ENCODE measurements at regions not wholly inside any gene's neighbourhood (a gene's known extent, or its start where the extent isn't known, plus 50 kb on each side); places are given as distances from the start of the nearest gene placed in this dataset.
A peak's percentile ranks its signal among the peaks of the same experiment; 100 is the strongest.

- no peak overlapping the region for H3K4me3 ChIP-seq
- no peaks in the 10 kb centered on the region for H3K9me3 ChIP-seq
- no peaks in the 10 kb centered on the region for H3K36me3 ChIP-seq
- no peak for DNase-seq
- H3K27me3 ChIP-seq: no peaks in the 10 kb centered on the region
Observed at GRCh38 chr4:123484291-123484926, 87.8 kb downstream of the SPRY1 start.

- Histone ChIP-seq H3K4me3 (no peak overlapping the region), H3K36me3 (no peaks in the 10 kb centered on the region), H3K9me3 (no peaks in the 10 kb centered on the region), H3K27me3 (no peaks in the 10 kb centered on the region)
- no peak for DNase-seq
Observed at GRCh38 chr4:123485601-123486000, 89.0 kb downstream of the SPRY1 start.

- no peaks in the 10 kb centered on the region for H3K9me3 ChIP-seq
- no peak overlapping the region for H3K4me3 ChIP-seq
- H3K36me3 ChIP-seq: no peaks in the 10 kb centered on the region
- no peaks in the 10 kb centered on the region for H3K27me3 ChIP-seq
- DNase-seq: no peak
Observed at GRCh38 chr4:123488916-123489315, 92.3 kb downstream of the SPRY1 start.

DNA sequence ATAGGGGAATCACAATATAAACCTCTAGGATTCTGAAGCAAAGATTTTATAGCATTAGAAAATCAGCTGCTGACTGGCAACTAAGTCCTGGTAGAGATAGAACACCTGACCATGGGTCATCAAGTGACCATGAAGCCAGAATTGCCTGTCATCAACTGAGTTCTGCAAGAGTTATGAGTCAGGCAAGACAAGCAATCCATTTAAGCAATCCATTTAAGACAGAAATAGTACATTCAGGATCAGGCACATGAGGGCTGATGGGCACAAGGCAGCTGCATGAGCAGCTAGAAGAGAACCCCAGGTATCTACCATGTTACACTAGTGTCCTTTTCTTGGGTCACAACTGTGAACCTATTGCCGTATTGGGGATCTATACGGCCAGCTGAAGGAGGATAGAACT, 98.9 kb downstream of the SPRY1 start:
- Histone ChIP-seq H3K4me3 (no peak overlapping the region), H3K27me3 (no peaks in the 10 kb centered on the region), H3K9me3 (0 out of 2 replicates have a peak, but pooled peaks cover 4% of the 10 kb centered on the region), H3K36me3 (no peaks in the 10 kb centered on the region)
- DNase-seq: no peak

DNA sequence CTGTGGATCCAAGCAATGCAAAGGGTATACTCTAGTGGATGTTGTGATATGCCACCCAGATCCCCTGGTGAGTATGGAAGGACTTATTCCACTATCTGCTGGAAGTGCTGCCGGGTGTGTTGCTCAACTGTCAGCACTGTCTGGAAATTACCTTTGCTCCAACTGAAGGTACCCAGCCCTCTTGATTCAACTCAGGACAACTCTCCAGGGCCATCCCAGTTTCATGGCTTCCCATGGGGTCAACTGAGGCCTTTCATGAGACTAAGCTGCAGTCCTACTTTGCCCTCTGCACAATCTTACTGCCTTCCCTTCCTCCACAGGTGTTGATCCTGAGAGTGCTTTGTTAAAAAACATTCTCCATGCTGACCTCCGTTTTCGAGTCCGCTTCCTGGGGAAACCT, 99.8 kb downstream of the SPRY1 start:
- H3K4me3 ChIP-seq: no peak overlapping the region
- H3K27me3 ChIP-seq: no peaks in the 10 kb centered on the region
- H3K36me3 ChIP-seq: no peaks in the 10 kb centered on the region
- 0 out of 2 replicates have a peak, but pooled peaks cover 4% of the 10 kb centered on the region for H3K9me3 ChIP-seq
- DNase-seq: no peak

GRCh38 chr4:123497340-123497739, 100.7 kb downstream of the SPRY1 start:
- no peaks in the 10 kb centered on the region for H3K36me3 ChIP-seq
- no peak overlapping the region for H3K4me3 ChIP-seq
- no peaks in the 10 kb centered on the region for H3K27me3 ChIP-seq
- DNase-seq: no peak
- H3K9me3 ChIP-seq: 0 out of 2 replicates have a peak, but pooled peaks cover 4% of the 10 kb centered on the region

- Histone ChIP-seq H3K36me3 (no peaks in the 10 kb centered on the region), H3K4me3 (no peak overlapping the region), H3K27me3 (no peaks in the 10 kb centered on the region), H3K9me3 (0 out of 2 replicates have a peak, but pooled peaks cover 4% of the 10 kb centered on the region)
- DNase-seq: no peak
Observed at GRCh38 chr4:123501733-123502132, 105.1 kb downstream of the SPRY1 start.

DNA sequence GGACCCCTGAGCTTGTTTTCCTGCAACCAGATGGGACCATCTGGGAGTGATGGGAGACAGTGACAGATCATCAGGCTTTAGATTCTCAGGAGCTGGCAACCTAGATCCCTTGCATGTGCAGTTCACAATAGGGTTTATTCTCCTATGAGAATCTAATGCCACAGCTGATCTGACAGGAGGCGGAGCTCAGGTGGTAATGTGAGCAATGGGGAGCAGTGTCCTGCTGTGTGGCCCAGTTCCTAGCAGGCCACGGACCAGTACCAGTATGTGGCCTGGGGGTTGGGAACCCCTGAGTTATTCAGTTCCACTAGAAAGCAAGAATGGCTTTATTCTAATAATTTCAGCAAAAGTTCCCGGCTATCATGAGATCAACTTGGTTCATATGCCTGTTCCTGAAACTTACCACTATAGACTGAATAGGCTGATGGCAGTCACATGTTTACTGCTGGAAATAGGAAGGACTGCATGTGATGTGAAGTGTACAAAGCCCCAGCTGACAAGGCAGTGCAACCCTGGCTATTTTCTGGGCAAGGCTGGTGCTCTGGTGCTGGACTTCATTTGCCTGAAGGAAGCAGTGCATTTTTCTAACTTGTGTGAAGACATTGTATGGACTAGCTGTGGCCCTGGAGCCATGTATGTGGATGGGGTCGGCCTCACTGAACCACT, 107.2 kb downstream of the SPRY1 start:
- DNase-seq: no peak
- Histone ChIP-seq H3K27me3 (no peaks in the 10 kb centered on the region), H3K4me3 (no peak overlapping the region), H3K36me3 (no peaks in the 10 kb centered on the region), H3K9me3 (0 out of 2 replicates have a peak, but pooled peaks cover 4% of the 10 kb centered on the region)

- no peaks in the 10 kb centered on the region for H3K27me3 ChIP-seq
- no peaks in the 10 kb centered on the region for H3K36me3 ChIP-seq
- H3K4me3 ChIP-seq: peak overlapping the region; percentile 53
- peak; percentile 62 for DNase-seq
- no peaks in the 10 kb centered on the region for H3K9me3 ChIP-seq
Observed at GRCh38 chr4:123505095-123506010, 108.8 kb downstream of the SPRY1 start.

DNA sequence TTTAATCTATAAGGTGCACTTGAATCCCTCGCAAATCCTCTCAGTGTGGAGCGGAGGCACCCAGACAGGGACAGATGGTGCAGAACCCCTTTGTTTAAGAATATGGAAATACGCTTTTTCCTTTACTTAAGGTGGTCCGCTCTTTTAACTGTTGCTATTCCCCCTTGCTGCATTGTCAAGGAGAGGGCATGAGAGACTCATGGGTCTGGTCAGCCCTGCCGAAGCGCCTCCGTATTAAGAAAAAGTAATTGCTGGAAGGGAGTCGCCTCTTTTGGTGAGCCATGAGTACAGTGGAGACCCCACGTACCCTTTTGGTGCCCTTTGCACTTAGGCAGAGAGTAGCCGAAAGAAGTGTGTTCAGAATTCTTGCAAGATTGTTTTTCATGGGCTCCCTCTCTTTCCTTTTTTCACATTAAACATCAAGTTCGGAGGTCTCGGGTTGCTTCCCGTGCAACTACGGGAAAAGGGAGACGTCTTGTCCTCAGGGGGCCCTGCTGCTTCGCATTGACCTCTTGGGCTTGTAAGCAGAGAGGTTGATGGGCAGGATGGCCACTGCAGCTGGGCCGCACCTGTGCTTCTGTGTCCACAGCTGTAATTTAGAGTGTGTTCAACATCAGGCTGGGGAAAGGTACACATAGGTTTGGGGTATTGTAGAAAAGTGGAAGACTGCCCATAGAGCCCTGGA, 109.6 kb downstream of the SPRY1 start:
- Histone ChIP-seq H3K4me3 (peak overlapping the region; percentile 53), H3K27me3 (no peaks in the 10 kb centered on the region), H3K9me3 (no peaks in the 10 kb centered on the region), H3K36me3 (no peaks in the 10 kb centered on the region)
- no peak for DNase-seq

GRCh38 chr4:123507376-123507775, 110.8 kb downstream of the SPRY1 start:
- no peak for DNase-seq
- no peak overlapping the region for H3K4me3 ChIP-seq
- H3K9me3 ChIP-seq: no peaks in the 10 kb centered on the region
- no peaks in the 10 kb centered on the region for H3K27me3 ChIP-seq
- no peaks in the 10 kb centered on the region for H3K36me3 ChIP-seq

DNA sequence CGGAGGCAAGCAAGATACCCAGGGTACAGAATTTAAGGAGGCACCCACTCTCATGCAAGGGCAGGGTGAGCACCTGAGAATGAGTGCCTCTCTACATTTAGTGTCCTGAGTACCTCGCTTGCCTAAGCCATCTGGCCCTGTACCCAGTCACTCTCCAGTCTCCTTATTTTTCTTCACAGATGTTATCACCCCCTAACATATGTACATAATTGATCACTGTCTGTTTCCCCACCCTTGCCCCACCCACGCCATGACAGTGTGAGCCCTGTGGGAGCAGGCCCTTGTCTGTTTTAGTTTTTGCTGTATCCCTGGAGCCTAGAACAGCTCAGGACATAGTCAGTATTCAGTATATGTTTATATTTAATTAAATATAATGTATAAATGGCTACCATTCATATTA, 113.6 kb downstream of the SPRY1 start:
- H3K27me3 ChIP-seq: no peaks in the 10 kb centered on the region
- H3K9me3 ChIP-seq: no peaks in the 10 kb centered on the region; the same call in 1 of the 2 replicates
- H3K4me3 ChIP-seq: no peak overlapping the region
- no peaks in the 10 kb centered on the region for H3K36me3 ChIP-seq
- no peak for DNase-seq

- Histone ChIP-seq H3K36me3 (no peaks in the 10 kb centered on the region), H3K9me3 (no peaks in the 10 kb centered on the region; the same call in 1 of the 2 replicates), H3K4me3 (no peak overlapping the region), H3K27me3 (no peaks in the 10 kb centered on the region)
- no peak for DNase-seq
Observed at GRCh38 chr4:123510659-123511058, 114.1 kb downstream of the SPRY1 start.

DNA sequence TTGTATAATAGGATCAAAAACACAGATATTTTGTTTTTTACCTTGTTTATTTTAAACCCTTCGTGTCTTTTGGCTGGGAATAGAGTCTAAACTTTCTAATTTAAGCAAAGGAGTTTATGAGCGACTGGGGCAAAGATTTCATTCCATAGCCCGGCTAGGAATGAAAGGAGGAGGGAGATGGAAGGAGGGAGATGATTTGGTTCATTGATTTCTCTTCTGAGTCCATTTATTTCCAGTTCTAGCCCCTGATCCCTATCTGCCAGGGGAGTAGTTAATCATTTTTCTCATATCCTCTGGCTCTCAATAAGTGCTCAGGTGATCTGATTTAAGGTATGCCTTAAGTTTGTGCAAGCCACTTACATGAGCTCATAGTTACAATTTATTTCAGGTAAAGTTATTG, 120.0 kb downstream of the SPRY1 start:
- Histone ChIP-seq H3K9me3 (no peaks in the 10 kb centered on the region; the same call in 1 of the 2 replicates), H3K36me3 (no peaks in the 10 kb centered on the region), H3K27me3 (no peaks in the 10 kb centered on the region), H3K4me3 (no peak overlapping the region)
- DNase-seq: no peak

DNA sequence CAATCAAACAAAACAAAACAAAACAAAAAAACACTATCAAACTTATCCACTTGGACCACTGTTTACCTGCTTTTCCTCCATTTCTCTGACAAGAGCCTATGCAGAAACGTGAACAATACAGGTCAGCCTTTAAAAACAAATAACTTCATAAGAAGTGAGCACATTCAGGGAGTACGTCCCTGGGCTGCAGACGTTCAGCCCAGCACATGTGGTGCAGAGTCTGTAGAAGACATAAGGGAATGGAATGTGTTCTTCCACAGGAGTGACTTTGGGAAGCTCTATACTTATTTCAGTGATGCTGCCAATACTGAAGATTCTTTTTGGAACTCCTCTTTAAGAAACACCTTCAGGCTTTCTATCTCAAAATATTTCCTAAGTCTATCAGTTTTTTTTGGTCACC, 120.6 kb downstream of the SPRY1 start:
- no peaks in the 10 kb centered on the region for H3K27me3 ChIP-seq
- no peaks in the 10 kb centered on the region; the same call in 1 of the 2 replicates for H3K9me3 ChIP-seq
- no peak overlapping the region for H3K4me3 ChIP-seq
- DNase-seq: no peak
- H3K36me3 ChIP-seq: no peaks in the 10 kb centered on the region

- no peak for DNase-seq
- no peaks in the 10 kb centered on the region for H3K27me3 ChIP-seq
- no peak overlapping the region for H3K4me3 ChIP-seq
- H3K36me3 ChIP-seq: no peaks in the 10 kb centered on the region
- H3K9me3 ChIP-seq: no peaks in the 10 kb centered on the region; the same call in 1 of the 2 replicates
Observed at GRCh38 chr4:123517971-123518370, 121.4 kb downstream of the SPRY1 start.

DNA sequence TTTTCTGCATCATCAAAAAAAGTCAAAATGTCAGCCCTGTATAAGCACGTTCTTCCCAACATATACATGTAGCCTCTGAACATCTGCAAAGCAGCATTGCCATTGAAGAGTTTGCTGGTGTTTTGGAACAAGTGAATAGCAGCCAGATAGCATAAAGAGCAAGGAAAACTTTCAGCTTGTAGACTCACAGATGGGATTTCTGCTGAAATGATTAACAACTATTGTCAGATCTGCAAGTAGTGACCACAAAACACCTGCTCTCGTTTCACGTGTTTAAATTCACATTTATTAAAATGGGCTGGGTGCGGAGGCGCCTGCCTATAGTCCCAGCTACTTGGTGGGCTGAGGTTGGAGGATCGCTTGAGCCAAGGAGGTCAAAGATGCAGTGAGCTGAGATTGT, 123.7 kb downstream of the SPRY1 start:
- no peak overlapping the region for H3K4me3 ChIP-seq
- no peak for DNase-seq
- H3K27me3 ChIP-seq: no peaks in the 10 kb centered on the region
- no peaks in the 10 kb centered on the region for H3K36me3 ChIP-seq
- H3K9me3 ChIP-seq: no peaks in the 10 kb centered on the region

Data from MG63 (cell line).